C1 segment of cervical spinal cord (tissue), 14 donors: ENCODE measurements at regions not wholly inside any gene's neighbourhood (a gene's known extent, or its start where the extent isn't known, plus 50 kb on each side); places are given as distances from the start of the nearest gene placed in this dataset.
"Not testable (repeated sequence)": the region's sequence is repeated elsewhere in the genome, so short reads cannot be mapped to it uniquely, and the experiment has no call there.

Experiments used
- DNase-seq, 14 donors: peaks; one replicate each; lab custom pipeline; 2025; lab: John Stamatoyannopoulos, UW

DNA sequence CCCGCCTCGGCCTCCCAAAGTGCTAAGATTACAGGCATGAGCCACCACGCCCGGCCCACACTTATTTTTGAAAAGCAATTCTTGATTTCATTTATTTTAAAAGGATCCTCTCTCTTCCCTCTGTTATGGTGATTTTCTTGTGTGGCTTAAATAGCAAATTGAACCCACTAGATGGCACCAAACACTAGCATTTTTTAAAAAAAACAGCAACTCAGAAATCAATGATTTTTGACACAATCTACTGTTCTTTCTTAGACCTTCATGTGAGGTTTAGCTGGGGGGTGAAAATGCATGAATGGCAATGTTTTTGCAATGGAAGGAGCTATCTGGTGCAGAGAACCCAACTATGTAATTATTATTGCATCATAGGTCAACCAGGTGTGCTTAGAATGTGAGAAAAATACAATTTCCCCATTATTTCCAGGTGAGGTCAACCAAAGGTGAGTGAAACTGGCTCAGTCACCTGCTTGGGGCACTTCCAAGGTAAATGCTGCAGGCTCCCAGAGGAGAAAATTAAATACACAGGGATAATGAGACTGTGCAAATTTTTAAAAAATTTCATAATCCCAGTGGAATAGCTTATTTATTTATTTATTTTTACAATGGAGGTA is 226.7 kb upstream of the PRKX start:
- DNase-seq: no peak

DNA sequence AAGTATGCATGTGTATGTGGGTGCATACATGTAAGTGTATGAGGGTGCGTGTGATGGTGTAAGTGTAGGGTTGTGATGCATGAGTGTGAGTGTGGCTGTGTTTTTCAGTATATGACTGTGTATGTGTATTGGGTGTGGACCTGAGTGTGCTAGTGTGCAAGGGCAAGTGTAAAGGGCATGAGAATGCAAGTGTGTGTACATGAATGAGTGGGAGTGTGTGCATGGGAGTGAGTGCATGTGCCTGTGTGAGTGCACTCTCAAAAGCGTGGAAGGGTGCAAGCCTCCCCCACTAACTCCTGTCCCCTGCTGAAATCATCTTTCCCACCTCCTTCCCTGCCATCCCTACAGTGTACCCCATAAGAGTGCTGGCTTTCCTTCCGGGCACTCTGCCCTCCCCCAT is 225.1 kb upstream of the PRKX start:
- no peak for DNase-seq

DNA sequence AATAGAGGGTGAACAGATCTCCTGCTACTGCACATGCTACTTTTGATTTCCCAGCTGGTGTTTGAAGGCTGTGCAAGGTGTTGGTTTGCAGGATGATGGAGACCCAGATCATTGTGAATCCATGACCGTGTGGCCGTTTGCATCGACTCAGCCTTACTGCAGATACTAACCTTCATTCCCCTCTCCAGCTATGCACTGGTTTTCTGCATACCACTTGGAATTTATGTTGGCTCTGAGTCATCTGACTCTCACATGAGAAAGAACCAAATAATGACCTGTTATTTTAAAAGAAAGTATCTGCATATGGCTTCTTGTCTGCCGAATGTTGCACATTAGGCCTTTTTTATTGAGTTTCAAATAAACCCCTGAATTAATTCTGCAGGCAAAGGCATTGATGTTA is 221.7 kb upstream of the PRKX start:
- not testable (repeated sequence) for DNase-seq

DNA sequence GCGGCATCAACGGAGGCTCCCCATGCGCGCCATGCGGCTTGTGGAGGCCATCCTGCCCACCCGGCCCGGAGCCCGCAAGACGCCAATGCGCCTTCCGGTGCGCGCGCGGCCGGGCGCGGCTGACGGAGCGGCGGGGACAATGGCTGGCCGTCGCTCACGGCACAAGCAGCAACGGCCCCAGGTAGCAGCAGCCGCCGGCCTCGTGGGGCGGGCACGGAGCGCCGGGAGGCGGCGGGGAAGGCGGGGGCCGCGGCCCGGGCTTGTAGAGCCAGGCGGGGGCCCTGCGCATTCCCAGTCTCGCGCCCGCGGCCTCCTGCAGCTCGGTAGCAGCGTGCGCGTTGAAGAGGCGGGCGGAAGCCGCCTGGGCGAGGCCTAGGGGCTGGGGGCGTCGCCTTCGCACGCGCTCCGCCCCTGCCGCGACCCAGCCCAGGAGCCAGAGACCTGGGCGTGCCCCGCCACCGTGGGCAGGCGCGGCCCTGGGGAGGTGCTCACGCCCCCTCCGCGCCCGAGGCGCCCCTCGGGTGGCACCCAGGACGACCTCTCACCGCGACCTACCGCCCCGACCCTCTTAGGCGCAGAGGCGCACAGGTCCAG is 207.1 kb upstream of the PRKX start:
- not testable (repeated sequence) for DNase-seq

- DNase-seq: not testable (repeated sequence)
These were observed 206.4 kb upstream of the PRKX start for GRCh38 chrX:3919668-3920423.

DNA sequence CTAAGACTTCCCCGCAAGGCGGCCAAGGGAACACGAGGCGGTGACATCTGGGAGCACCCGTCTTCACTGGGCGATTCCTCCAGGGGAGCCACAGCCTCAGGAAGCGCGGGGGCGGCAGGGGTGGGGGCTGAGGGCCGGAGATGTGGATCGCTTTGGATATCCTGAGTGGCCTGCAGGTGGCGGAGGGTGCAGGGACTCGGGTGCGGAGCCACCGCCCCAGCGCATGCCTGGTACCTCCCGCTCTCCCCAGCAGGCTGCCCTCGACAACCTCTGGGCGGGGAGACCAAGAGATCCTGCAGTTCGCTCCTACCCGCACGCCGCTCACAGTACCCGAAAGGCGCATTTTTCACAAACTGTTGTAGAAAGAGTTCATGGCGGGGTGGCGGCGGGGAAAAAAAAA is 201.4 kb upstream of the PRKX start:
- not testable (repeated sequence) for DNase-seq

DNA sequence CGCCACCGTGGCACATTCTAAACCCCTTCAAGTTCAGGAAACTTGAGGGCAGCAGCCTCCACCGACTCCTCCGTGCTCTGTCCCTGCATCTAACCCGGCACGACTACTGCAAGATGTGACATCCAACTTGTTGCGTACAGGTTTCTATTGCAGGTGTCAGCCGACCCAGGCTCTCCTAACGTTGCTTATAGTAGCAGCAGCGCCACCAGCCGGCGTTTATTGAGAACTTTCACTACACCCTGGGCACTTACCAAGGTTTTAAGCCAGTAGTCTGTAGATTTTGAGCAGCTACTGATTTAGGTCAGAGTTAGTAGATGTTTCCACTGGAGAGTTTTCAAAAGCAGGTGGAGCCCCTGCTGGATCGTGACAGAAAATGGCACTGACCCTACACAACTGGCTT is 200.6 kb upstream of the PRKX start:
- not testable (repeated sequence) for DNase-seq

DNA sequence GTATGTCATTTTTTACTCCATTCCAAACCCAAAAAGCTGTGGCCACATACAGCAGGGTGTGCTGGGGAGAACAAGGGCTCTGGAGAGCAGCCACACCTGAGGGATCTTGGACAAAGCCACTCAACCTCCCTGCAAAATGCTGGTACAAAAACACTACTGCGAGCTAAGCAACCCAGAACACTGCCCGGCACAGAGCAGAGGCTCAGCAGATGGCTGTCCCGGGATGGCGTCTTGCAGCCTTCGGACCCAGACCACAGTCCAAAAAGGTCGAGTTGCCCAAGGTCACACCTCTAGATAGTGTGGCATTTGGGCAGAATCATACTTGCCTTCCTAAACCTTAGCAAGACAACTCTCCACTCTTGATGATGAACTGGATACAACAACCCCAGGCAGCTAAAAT is 197.6 kb upstream of the PRKX start:
- not testable (repeated sequence) for DNase-seq

DNA sequence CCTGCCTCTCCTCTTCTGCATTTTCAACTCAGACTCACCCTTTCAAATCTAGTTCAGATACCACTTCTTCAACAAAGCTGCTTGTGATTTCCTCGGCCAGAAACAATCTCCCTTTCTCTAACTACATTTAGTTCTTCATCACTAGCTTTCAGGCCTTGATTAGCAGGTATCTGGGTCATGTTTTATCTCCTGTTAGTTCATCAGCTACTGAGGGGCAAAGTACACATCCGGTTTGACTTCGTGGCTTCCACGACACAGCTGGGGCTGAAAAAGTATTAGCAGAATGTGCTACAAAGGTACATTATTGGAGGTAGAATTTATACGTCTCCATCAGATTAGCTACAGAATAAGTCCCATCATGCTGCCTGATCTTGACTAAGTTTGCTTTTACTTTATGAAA is 197.2 kb upstream of the PRKX start:
- DNase-seq: not testable (repeated sequence)

DNA sequence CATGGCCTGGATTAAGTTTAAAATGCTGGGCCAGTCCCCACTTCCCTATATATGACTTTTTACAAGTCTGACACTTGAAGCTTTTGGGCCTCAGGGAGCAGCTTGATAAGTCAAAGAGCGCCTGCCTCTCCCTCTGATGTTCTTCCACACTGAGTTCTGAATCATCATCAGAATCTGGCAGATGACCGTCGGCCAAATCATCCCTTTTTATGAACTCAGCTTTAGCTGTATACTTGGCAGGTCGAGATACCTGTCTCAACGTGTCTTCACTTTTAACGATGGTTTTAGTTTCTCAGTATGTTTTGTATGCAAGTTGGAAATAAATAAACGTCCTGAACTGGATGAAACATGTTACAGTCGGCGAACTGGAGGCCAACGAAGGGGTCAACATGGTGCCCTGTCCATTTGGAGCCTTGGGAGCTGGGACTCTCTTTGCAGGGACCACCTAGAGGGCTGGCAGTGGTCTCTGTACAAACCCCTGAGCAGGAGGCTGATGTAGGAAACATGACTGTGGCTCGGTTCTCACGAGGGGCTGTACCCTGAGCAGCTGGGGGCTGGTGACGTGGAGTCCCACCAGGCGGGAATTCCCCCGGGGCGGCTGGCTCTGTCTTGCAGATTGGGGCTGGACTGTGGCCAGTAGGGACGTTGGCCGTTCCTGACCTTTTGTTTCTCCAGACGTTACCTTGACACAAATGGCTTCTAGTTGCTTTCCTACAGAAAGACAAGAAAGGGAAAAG is 192.2 kb upstream of the PRKX start:
- not testable (repeated sequence) for DNase-seq

GRCh38 chrX:3902222-3902621 is 188.8 kb upstream of the PRKX start:
- not testable (repeated sequence) for DNase-seq

DNA sequence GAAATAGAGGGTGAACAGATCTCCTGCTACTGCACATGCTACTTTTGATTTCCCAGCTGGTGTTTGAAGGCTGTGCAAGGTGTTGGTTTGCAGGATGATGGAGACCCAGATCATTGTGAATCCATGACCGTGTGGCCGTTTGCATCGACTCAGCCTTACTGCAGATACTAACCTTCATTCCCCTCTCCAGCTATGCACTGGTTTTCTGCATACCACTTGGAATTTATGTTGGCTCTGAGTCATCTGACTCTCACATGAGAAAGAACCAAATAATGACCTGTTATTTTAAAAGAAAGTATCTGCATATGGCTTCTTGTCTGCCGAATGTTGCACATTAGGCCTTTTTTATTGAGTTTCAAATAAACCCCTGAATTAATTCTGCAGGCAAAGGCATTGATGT is 183.3 kb upstream of the PRKX start:
- not testable (repeated sequence) for DNase-seq

GRCh38 chrX:3882553-3882920 is 169.1 kb upstream of the PRKX start:
- DNase-seq: not testable (repeated sequence)

- not testable (repeated sequence) for DNase-seq
These were observed 168.6 kb upstream of the PRKX start for GRCh38 chrX:3881898-3882552.

DNA sequence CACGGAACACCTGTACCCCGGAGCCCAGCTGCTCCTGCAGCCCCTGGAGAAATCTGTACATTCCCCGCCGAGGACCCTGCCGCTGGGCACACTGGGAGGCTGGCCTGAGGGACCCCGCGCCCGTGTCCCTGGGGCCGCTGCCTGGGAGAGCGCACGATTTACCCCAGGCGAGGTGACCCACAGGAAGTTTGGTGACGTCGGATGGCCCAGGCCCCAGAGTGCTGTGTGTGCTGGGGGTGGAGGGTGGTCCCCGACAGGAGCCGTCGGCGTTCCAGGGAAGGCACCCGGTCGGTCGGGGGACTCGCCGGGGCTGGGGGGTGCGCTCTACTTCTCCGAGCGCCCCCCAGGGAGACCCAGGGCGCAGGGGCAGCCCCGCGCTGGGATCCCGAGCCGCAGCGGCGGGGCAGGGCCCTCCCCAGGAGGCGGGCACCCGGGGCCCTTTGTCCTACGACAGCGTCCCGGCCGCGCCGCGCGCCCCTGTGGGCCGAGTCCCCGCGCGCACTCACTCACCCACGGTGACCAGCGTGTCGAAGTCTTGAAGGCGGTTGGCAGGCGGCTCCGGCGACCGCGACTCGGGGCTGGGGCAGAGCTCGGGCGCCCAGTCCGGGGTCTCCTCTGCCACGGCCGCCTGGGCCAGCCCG is 167.9 kb upstream of the PRKX start:
- not testable (repeated sequence) for DNase-seq

GRCh38 chrX:3876393-3876792 is 162.9 kb upstream of the PRKX start:
- not testable (repeated sequence) for DNase-seq

DNA sequence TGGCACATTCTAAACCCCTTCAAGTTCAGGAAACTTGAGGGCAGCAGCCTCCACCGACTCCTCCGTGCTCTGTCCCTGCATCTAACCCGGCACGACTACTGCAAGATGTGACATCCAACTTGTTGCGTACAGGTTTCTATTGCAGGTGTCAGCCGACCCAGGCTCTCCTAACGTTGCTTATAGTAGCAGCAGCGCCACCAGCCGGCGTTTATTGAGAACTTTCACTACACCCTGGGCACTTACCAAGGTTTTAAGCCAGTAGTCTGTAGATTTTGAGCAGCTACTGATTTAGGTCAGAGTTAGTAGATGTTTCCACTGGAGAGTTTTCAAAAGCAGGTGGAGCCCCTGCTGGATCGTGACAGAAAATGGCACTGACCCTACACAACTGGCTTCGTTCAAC is 162.2 kb upstream of the PRKX start:
- DNase-seq: not testable (repeated sequence)

DNA sequence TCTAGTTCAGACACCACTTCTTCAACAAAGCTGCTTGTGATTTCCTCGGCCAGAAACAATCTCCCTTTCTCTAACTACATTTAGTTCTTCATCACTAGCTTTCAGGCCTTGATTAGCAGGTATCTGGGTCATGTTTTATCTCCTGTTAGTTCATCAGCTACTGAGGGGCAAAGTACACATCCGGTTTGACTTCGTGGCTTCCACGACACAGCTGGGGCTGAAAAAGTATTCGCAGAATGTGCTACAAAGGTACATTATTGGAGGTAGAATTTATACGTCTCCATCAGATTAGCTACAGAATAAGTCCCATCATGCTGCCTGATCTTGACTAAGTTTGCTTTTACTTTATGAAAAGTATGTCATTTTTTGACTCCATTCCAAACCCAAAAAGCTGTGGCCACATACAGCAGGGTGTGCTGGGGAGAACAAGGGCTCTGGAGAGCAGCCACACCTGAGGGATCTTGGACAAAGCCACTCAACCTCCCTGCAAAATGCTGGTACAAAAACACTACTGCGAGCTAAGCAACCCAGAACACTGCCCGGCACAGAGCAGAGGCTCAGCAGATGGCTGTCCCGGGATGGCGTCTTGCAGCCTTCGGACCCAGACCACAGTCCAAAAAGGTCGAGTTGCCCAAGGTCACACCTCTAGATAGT is 158.9 kb upstream of the PRKX start:
- not testable (repeated sequence) for DNase-seq

- not testable (repeated sequence) for DNase-seq
These were observed 153.8 kb upstream of the PRKX start for GRCh38 chrX:3867067-3867831.

DNA sequence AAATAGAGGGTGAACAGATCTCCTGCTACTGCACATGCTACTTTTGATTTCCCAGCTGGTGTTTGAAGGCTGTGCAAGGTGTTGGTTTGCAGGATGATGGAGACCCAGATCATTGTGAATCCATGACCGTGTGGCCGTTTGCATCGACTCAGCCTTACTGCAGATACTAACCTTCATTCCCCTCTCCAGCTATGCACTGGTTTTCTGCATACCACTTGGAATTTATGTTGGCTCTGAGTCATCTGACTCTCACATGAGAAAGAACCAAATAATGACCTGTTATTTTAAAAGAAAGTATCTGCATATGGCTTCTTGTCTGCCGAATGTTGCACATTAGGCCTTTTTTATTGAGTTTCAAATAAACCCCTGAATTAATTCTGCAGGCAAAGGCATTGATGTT is 144.9 kb upstream of the PRKX start:
- not testable (repeated sequence) for DNase-seq
